ENCODE measurements at regions not wholly inside any gene's neighbourhood (a gene's known extent, or its start where the extent isn't known, plus 50 kb on each side); places are given as distances from the start of the nearest gene placed in this dataset.
"Not testable (repeated sequence)": the region's sequence is repeated elsewhere in the genome, so short reads cannot be mapped to it uniquely, and the experiment has no call there.

DNA sequence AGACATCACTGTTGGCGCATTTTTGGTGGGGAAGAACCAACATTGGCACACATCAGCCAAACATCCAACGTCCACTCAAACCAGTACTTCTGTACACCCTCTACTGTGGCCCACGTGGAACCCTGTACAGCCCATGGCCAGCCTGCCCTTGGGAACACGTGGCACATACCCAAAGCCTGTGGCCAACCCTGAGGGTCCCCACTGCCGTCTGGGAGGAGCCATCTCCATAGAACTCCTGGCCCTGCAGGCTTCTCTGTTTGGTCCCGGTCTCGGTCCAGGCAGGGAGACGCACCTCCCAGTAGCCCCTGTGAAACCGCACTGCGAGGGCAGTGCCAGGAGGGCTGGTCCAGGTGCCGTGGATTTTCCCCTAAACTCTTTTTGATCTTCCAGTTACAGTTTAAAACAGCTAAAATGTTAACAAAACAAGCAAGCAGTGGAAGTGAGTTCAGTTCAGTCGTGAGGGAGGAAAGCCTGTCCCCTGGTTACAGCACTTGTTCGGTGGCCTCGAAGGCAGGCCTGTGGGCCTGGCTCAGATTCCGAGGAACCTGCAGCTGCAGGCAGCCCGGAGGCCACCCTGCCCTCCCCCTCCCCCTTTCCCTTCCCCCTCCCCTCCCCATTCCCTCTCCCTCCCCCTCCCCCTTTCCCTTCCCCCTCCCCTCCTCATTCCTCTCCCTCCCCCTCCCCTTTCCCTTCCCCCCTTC, 233.7 kb downstream of the DLL1 start:
- H3K27me3 ChIP-seq = no peaks in the 10 kb centered on the region

DNA sequence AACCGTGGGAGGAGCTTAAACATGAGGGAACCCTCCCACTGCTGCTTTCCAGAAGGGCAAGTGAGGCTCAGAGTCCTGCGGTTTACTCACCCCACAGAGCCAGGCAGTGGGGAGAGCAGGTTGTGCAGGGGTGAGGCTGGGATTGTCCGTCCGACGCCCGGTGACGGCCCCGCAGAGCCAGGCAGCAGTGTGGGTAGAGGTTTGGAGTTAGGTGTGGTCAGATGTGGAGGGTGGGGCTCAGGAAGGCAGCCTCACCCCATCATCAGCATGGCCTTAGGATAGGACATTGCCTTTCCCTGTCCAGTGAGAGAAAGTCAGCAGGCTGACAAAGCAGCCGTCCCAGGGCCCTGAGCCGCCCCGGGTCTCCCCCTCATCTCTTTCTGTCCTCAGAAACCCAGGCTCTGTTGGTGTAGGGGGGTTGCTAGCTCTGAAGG, 234.6 kb downstream of the DLL1 start:
- TF ChIP-seq, protein P1, sequence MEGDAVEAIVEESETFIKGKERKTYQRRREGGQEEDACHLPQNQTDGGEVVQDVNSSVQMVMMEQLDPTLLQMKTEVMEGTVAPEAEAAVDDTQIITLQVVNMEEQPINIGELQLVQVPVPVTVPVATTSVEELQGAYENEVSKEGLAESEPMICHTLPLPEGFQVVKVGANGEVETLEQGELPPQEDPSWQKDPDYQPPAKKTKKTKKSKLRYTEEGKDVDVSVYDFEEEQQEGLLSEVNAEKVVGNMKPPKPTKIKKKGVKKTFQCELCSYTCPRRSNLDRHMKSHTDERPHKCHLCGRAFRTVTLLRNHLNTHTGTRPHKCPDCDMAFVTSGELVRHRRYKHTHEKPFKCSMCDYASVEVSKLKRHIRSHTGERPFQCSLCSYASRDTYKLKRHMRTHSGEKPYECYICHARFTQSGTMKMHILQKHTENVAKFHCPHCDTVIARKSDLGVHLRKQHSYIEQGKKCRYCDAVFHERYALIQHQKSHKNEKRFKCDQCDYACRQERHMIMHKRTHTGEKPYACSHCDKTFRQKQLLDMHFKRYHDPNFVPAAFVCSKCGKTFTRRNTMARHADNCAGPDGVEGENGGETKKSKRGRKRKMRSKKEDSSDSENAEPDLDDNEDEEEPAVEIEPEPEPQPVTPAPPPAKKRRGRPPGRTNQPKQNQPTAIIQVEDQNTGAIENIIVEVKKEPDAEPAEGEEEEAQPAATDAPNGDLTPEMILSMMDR (IDR thresholded peaks at IDR 0.05) = no peak
- Histone ChIP-seq H3K9ac (ENCODE audit: low read depth in 2 of 2, low read length in 2 of 2) (no peak overlapping the region), H3K36me3 (no peaks in the 10 kb centered on the region), H3K27me3 (no peaks in the 10 kb centered on the region), H3K4me3 (no peak overlapping the region), H3K27ac (no peak overlapping the region), H3K9me3 (no peaks in the 10 kb centered on the region), H3K4me1 (no peaks in the 10 kb centered on the region)
- intact Hi-C loops (cut with DNase I) = no loop called here
- DNase-seq = no peak

More for the DNA sequence above, 233.7 kb downstream of the DLL1 start:
- intact Hi-C loops (cut with DNase I) = no loop called here
- H3K36me3 ChIP-seq = no peaks in the 10 kb centered on the region
- TF ChIP-seq, protein P1 (IDR thresholded peaks at IDR 0.05) = no peak
- no peaks in the 10 kb centered on the region for H3K9me3 ChIP-seq
- H3K27ac ChIP-seq = no peak overlapping the region
- no peak overlapping the region for H3K9ac ChIP-seq (ENCODE audit: low read depth in 2 of 2, low read length in 2 of 2)
- H3K4me1 ChIP-seq = no peaks in the 10 kb centered on the region
- DNase-seq = no peak
- no peak overlapping the region for H3K4me3 ChIP-seq

DNA sequence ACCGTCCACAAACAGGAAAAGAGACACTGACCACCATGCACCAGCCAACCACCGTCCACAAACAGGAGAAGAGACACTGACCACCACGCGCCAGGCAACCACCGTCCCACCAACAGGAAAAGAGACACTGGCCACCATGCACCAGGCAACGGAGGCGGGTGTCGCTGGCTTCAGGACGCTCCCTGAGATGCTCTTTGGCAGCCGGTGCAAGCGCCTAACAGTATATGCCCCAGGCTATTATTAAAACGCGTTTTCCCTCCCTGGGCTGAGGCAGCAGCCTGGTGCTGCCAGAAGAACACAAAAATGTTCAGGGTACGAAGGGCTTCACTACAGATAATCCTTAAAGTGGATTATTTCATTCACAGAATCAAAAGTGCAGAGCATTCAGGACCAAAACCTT, 235.1 kb downstream of the DLL1 start:
- H3K9ac ChIP-seq (ENCODE audit: low read depth in 2 of 2, low read length in 2 of 2); H3K36me3 ChIP-seq; H3K4me3 ChIP-seq; DNase-seq; H3K27ac ChIP-seq; H3K4me1 ChIP-seq; H3K27me3 ChIP-seq; intact Hi-C loops (cut with DNase I); H3K9me3 ChIP-seq: not testable (repeated sequence)

GRCh38 chr6:170053966-170054661, 236.8 kb downstream of the DLL1 start:
- TF ChIP-seq, protein P1 (IDR thresholded peaks at IDR 0.05) = no peak
- H3K4me3 ChIP-seq = no peak overlapping the region
- no peak for DNase-seq
- H3K4me1 ChIP-seq = no peaks in the 10 kb centered on the region
- intact Hi-C loops (cut with DNase I) = no loop called here
- no peaks in the 10 kb centered on the region for H3K9me3 ChIP-seq
- no peak overlapping the region for H3K27ac ChIP-seq
- no peak overlapping the region for H3K9ac ChIP-seq (ENCODE audit: low read depth in 2 of 2, low read length in 2 of 2)
- H3K36me3 ChIP-seq = no peaks in the 10 kb centered on the region
- H3K27me3 ChIP-seq = no peaks in the 10 kb centered on the region

DNA sequence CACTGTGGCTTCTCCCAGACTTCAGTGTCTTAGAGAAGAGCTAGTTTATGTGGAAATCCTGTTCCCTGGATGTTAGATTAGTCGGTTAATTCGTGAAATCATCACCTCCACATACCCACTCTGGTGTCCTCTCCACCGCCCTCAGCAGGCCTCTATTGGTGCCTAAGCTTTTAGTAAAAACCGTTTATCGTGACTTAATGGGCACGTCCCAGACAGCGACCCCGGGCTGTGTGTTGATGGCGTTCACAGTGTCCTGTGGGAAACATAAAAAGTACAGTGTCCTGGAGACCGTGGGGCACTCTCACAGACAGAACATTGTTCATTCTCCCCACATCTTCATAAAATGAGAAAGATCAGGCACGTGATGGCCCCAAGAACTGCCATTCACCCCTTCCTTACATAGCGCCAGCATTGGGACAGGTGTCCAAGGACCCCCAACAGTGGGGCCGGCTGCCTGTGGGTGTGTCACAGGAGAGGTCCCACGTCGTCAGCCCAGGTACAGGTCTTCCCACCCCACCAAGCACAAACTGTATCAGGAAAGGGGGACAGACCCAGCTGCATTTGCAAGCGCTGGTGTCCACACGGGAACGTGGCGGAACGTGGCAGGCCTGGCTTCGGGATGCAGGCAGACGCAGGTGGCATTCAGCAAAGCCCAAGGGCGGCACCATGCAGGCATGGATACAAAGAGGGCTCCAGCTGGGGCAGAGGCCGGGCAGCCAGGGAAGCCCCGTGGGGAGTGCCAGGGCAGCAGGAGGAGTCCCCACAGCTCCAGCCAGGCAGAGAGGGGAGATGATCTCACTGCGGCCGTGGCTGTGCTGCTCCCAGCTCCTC, 237.7 kb downstream of the DLL1 start:
- Histone ChIP-seq H3K4me3 (no peak overlapping the region), H3K27me3 (no peaks in the 10 kb centered on the region), H3K27ac (no peak overlapping the region), H3K9me3 (no peaks in the 10 kb centered on the region), H3K36me3 (no peaks in the 10 kb centered on the region), H3K9ac (ENCODE audit: low read depth in 2 of 2, low read length in 2 of 2) (no peak overlapping the region), H3K4me1 (no peaks in the 10 kb centered on the region)
- TF ChIP-seq, protein P1 (IDR thresholded peaks at IDR 0.05) = no peak
- no peak for DNase-seq
- intact Hi-C loops (cut with DNase I) = no loop called here

Data from colonic mucosa (tissue), 4 donors.